ENCODE measurements at regions not wholly inside any gene's neighbourhood (a gene's known extent, or its start where the extent isn't known, plus 50 kb on each side); places are given as distances from the start of the nearest gene placed in this dataset.
"Not testable (repeated sequence)": the region's sequence is repeated elsewhere in the genome, so short reads cannot be mapped to it uniquely, and the experiment has no call there.

DNA sequence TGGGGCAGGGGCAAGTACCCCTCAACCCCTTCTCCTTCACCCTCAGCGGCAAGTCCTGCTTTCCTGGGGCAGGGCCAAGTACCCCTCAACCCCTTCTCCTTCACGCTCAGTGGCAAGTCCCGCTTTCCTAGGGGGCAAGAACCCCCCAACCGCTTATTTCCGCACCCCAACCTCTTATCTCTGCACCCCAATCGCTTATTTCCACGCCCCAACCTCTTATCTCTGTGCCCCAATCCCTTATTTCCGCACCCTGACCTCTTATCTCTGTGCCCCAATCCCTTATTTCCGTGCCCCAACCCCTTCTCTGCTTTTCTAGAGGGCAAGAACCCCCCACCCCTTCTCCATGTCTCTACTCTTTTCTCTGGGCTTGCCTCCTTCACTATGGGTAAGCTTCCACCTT, 109.2 kb upstream of the PELI1 start:
- TF ChIP-seq POLR2AphosphoS5 (IDR thresholded peaks at IDR 0.05); EP300 (IDR thresholded peaks at IDR 0.05; ENCODE audit: low read depth); CTCF (IDR thresholded peaks at IDR 0.05); POLR2A (IDR thresholded peaks at IDR 0.05): not testable (repeated sequence)
